ENCODE measurements at regions not wholly inside any gene's neighbourhood (a gene's known extent, or its start where the extent isn't known, plus 50 kb on each side); places are given as distances from the start of the nearest gene placed in this dataset.

- TF ChIP-seq CTCF (IDR thresholded peaks at IDR 0.05; ENCODE audit: low read depth, low read length, missing control alignments) = no peak
- H3K27ac ChIP-seq = no peak overlapping the region
- H3K27me3 ChIP-seq (replicated peaks) = no peaks in the 10 kb centered on the region
- no peak overlapping the region for H3K4me3 ChIP-seq (ENCODE audit: low read depth, low read length)
- no peak for DNase-seq
- in situ Hi-C loops (cut with HindIII; ENCODE audit: low pct_ligation_motif_present, low sequenced_read_pairs) = no loop called here
- no peaks in the 10 kb centered on the region for H3K36me3 ChIP-seq (replicated peaks)
Measured at GRCh38 chr5:35407697-35408096, 177.4 kb upstream of the PRLR start.

GRCh38 chr5:35405938-35406337 is 175.7 kb upstream of the PRLR start:
- DNase-seq = no peak
- H3K4me3 ChIP-seq (ENCODE audit: low read depth, low read length) = no peak overlapping the region
- H3K27me3 ChIP-seq (replicated peaks) = no peaks in the 10 kb centered on the region
- in situ Hi-C loops (cut with HindIII; ENCODE audit: low pct_ligation_motif_present, low sequenced_read_pairs) = no loop called here
- H3K36me3 ChIP-seq (replicated peaks) = no peaks in the 10 kb centered on the region
- no peak for TF ChIP-seq CTCF (IDR thresholded peaks at IDR 0.05; ENCODE audit: low read depth, low read length, missing control alignments)
- H3K27ac ChIP-seq = no peak overlapping the region

- no peak overlapping the region for H3K27ac ChIP-seq
- no peak for DNase-seq
- in situ Hi-C loops (cut with HindIII; ENCODE audit: low pct_ligation_motif_present, low sequenced_read_pairs) = no loop called here
Measured at GRCh38 chr5:35404701-35405100, 174.4 kb upstream of the PRLR start.

GRCh38 chr5:35393901-35394300 is 163.6 kb upstream of the PRLR start:
- no peak for DNase-seq
- no peak overlapping the region for H3K4me3 ChIP-seq (ENCODE audit: low read depth, low read length)
- H3K27me3 ChIP-seq (replicated peaks) = no peaks in the 10 kb centered on the region
- no peak for TF ChIP-seq CTCF (IDR thresholded peaks at IDR 0.05; ENCODE audit: low read depth, low read length, missing control alignments)
- H3K36me3 ChIP-seq (replicated peaks) = no peaks in the 10 kb centered on the region
- in situ Hi-C loops (cut with HindIII; ENCODE audit: low pct_ligation_motif_present, low sequenced_read_pairs) = no loop called here
- H3K27ac ChIP-seq = no peak overlapping the region

More at GRCh38 chr5:35404701-35405100, 174.4 kb upstream of the PRLR start:
- Histone ChIP-seq H3K27me3 (replicated peaks) (no peaks in the 10 kb centered on the region), H3K4me3 (ENCODE audit: low read depth, low read length) (no peak overlapping the region), H3K36me3 (replicated peaks) (no peaks in the 10 kb centered on the region)
- TF ChIP-seq CTCF (IDR thresholded peaks at IDR 0.05; ENCODE audit: low read depth, low read length, missing control alignments) = no peak

GRCh38 chr5:35384658-35385057 is 154.4 kb upstream of the PRLR start:
- Histone ChIP-seq H3K27me3 (replicated peaks) (no peaks in the 10 kb centered on the region), H3K36me3 (replicated peaks) (no peaks in the 10 kb centered on the region), H3K4me3 (ENCODE audit: low read depth, low read length) (no peak overlapping the region), H3K27ac (no peak overlapping the region)
- DNase-seq = no peak
- no peak for TF ChIP-seq CTCF (IDR thresholded peaks at IDR 0.05; ENCODE audit: low read depth, low read length, missing control alignments)
- in situ Hi-C loops (cut with HindIII; ENCODE audit: low pct_ligation_motif_present, low sequenced_read_pairs) = no loop called here

- Histone ChIP-seq H3K27me3 (replicated peaks) (no peaks in the 10 kb centered on the region), H3K4me3 (ENCODE audit: low read depth, low read length) (no peak overlapping the region), H3K36me3 (replicated peaks) (no peaks in the 10 kb centered on the region), H3K27ac (no peak overlapping the region)
- DNase-seq = no peak
- no peak for TF ChIP-seq CTCF (IDR thresholded peaks at IDR 0.05; ENCODE audit: low read depth, low read length, missing control alignments)
- in situ Hi-C loops (cut with HindIII; ENCODE audit: low pct_ligation_motif_present, low sequenced_read_pairs) = no loop called here
Measured at GRCh38 chr5:35383041-35383440, 152.8 kb upstream of the PRLR start.
